Ascending aorta (tissue), 2 donors: ENCODE measurements at regions not wholly inside any gene's neighbourhood (a gene's known extent, or its start where the extent isn't known, plus 50 kb on each side); places are given as distances from the start of the nearest gene placed in this dataset.

Source experiments
- DNase-seq, 2 donors: peaks; one replicate each; pipeline ENCODE4 v3.0.0-alpha.2; 2019; ENCODE audit warnings: low spot score in 2 of 2
- H3K27ac ChIP-seq, 2 donors: fragments of 200-600 bp; sonication (generic); one replicate each; pipeline ENCODE4 v1.5.1; 2016 to 2017; ENCODE audit warnings: mild to moderate bottlenecking in 1 of 2
- H3K27me3 ChIP-seq: fragments of 200-600 bp; sonication (generic); one replicate; pipeline ENCODE4 v1.5.1; 2017
- H3K36me3 ChIP-seq, 2 donors: fragments of 200-600 bp; sonication (generic); one replicate each; pipeline ENCODE4 v1.5.1; 2016
- H3K4me1 ChIP-seq, 2 donors: fragments of 200-600 bp; sonication (generic); one replicate each; pipeline ENCODE4 v1.5.1; 2016 to 2017; ENCODE audit warnings: mild to moderate bottlenecking in 1 of 2
- H3K4me3 ChIP-seq, 2 donors: fragments of 200-600 bp; sonication (generic); one replicate each; pipeline ENCODE4 v1.5.1; 2016 to 2017; ENCODE audit warnings: mild to moderate bottlenecking in 1 of 2
- H3K9me3 ChIP-seq, 2 donors: fragments of 200-600 bp; sonication (generic); one replicate each; pipeline ENCODE4 v1.5.1; 2016
- intact Hi-C: fragments of 100-400 bp; cut with DNase I; formaldehyde crosslinking; loops from one replicate; pipeline ENCODE4 v1.15.1; 2023
- TF ChIP-seq, protein P1 (sequence below), 3 experiments: fragments of 200-600 bp in 2 of 3; fragments of 450-650 bp in 1 of 3; sonication (generic) in 2 of 3; IDR thresholded peaks; one replicate each; pipeline ENCODE4 v1.5.1; 2016 to 2019; ENCODE audit warnings: antibody characterized with exemption in 3 of 3, mild to moderate bottlenecking in 1 of 3, moderate library complexity in 1 of 3

DNA sequence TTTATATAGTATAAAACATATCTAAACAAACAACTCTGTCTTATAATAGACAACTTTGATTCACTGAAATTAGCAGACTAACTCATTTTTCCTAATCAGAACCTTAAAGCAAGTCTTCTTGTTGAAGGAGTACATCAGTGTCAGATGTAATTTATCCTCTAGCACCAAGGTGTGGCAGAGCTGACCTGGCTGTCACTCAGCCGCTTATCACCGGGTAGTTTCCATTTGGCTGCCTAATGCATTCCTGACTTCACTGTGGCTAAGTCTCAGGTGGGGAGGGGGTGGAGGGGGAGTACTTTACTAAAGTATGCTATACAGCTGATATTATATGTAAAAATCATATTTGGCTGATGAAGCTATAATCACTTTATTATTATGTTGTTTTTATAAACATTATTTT is 339.9 kb upstream of the RGS6 start:
- no peak overlapping the region for H3K4me3 ChIP-seq
- H3K27ac ChIP-seq, result no peak overlapping the region

DNA sequence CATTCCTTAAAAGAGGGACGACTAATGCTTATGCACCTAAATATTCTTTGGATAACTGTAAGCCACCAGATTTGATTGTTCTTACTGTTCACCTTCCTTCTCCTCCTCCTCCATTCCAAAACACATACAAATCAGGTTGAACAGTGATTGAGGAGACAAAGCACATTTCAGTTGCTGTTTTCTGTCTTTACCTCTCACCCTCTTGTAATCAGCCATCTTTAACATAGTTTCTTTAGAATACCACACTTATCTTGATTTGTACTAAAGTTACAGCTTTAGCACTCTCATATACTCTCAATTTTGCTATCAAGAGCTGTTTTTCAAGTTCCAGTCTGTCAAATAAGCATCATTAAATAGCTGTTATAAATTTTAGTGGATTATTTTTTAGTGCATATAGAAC is 338.3 kb upstream of the RGS6 start:
- Histone ChIP-seq H3K36me3 (no peaks in the 10 kb centered on the region), H3K27ac (no peak overlapping the region), H3K4me1 (peaks cover 0 to 20% of the 10 kb centered on the region in 2 donors), H3K27me3 (no peaks in the 10 kb centered on the region), H3K9me3 (no peaks in the 10 kb centered on the region), H3K4me3 (no peak overlapping the region)
- intact Hi-C loops, result no loop called here
- TF ChIP-seq, protein P1, sequence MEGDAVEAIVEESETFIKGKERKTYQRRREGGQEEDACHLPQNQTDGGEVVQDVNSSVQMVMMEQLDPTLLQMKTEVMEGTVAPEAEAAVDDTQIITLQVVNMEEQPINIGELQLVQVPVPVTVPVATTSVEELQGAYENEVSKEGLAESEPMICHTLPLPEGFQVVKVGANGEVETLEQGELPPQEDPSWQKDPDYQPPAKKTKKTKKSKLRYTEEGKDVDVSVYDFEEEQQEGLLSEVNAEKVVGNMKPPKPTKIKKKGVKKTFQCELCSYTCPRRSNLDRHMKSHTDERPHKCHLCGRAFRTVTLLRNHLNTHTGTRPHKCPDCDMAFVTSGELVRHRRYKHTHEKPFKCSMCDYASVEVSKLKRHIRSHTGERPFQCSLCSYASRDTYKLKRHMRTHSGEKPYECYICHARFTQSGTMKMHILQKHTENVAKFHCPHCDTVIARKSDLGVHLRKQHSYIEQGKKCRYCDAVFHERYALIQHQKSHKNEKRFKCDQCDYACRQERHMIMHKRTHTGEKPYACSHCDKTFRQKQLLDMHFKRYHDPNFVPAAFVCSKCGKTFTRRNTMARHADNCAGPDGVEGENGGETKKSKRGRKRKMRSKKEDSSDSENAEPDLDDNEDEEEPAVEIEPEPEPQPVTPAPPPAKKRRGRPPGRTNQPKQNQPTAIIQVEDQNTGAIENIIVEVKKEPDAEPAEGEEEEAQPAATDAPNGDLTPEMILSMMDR (IDR thresholded peaks at IDR 0.05), result no peak
- DNase-seq, result no peak

More for the DNA sequence above, 339.9 kb upstream of the RGS6 start:
- H3K36me3 ChIP-seq, result no peaks in the 10 kb centered on the region
- no peaks in the 10 kb centered on the region for H3K9me3 ChIP-seq
- no peak for DNase-seq
- intact Hi-C loops, result no loop called here
- H3K27me3 ChIP-seq, result no peaks in the 10 kb centered on the region
- peaks cover 0 to 20% of the 10 kb centered on the region in 2 donors for H3K4me1 ChIP-seq
- TF ChIP-seq, protein P1 (IDR thresholded peaks at IDR 0.05), result no peak

DNA sequence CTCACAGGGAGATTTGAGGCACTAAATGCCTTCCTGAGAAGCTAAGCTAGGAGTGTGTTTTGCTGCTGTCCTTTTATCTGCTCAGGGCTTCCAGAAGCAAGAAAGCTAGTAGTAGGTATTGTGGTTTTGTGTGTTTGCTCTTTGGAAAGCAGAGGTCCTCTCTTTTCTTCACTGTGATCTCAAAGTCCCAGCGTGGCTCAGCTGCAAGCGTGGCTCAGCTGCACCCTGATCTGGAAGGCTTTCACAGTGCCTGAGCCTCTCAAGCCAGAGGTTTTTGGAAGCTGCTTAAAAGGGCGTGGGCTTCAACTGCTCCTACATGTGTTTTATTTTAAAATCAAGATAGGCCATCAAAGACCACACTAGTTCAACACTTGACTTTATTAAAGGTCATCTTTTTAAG is 337.4 kb upstream of the RGS6 start:
- no peaks in the 10 kb centered on the region for H3K27me3 ChIP-seq
- no peaks in the 10 kb centered on the region for H3K9me3 ChIP-seq
- H3K36me3 ChIP-seq, result no peaks in the 10 kb centered on the region
- H3K27ac ChIP-seq, result no peak overlapping the region
- H3K4me3 ChIP-seq, result no peak overlapping the region
- DNase-seq, result no peak
- H3K4me1 ChIP-seq, result peaks cover 0 to 16% of the 10 kb centered on the region in 2 donors
- intact Hi-C loops, result no loop called here
- TF ChIP-seq, protein P1 (IDR thresholded peaks at IDR 0.05), result no peak

- Histone ChIP-seq H3K4me3 (no peak overlapping the region), H3K36me3 (no peaks in the 10 kb centered on the region), H3K9me3 (peaks cover 0 to 6% of the 10 kb centered on the region in 2 donors), H3K27me3 (no peaks in the 10 kb centered on the region), H3K4me1 (peaks cover 0 to 16% of the 10 kb centered on the region in 2 donors), H3K27ac (no peak overlapping the region)
- TF ChIP-seq, protein P1 (IDR thresholded peaks at IDR 0.05), result no peak
- intact Hi-C loops, result no loop called here
- DNase-seq, result no peak
Measured at GRCh38 chr14:71595441-71595840, 336.8 kb upstream of the RGS6 start.

DNA sequence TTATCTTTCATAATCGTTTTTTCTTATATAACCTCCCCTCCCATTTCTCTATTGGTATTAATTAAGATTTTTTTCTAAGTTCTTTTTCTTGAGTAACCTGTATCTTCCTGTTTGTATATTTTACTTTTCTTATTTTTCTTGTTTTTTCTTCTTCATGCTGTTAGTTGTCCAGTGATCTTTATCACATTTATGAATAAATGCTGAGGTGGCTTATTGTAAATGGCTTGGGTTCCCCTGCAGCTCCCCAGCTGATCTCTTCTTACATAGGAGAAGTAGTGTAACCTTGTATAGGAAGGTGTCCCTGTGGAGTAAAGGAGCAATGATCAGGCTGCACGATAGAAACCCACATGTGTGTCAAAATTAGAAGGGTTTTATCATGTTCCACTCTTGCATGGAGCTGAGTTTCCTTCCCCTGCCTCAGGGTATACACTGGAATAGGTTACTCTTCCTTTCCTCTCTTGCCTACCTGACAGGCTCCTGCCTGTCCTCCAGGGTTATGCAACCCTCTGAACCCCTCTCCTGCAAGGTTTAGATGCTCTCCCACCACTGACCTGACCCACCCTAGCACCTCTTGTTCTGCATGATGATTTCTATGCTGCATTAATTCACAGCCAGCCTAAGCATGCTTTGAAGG is 334.8 kb upstream of the RGS6 start:
- intact Hi-C loops, result no loop called here
- peaks cover 0 to 11% of the 10 kb centered on the region in 2 donors for H3K4me1 ChIP-seq
- TF ChIP-seq, protein P1 (IDR thresholded peaks at IDR 0.05), result no peak
- DNase-seq, result no peak
- no peaks in the 10 kb centered on the region for H3K36me3 ChIP-seq
- H3K27me3 ChIP-seq, result no peaks in the 10 kb centered on the region
- H3K27ac ChIP-seq, result no peak overlapping the region
- H3K4me3 ChIP-seq, result no peak overlapping the region
- H3K9me3 ChIP-seq, result peaks cover 0 to 10% of the 10 kb centered on the region in 2 donors
